GM12878 (cell line): ENCODE measurements at regions not wholly inside any gene's neighbourhood (a gene's known extent, or its start where the extent isn't known, plus 50 kb on each side); places are given as distances from the start of the nearest gene placed in this dataset.

Experiments used
- ATAC-seq: fragments of 200-7000 bp; cut with Tn5 transposase; 3 replicates; pipeline ENCODE4 v1.9.1; 2020; ENCODE audit warnings: mild to moderate bottlenecking, moderate library complexity
- BruUV-seq: library from RNA; stranded (reverse); fragments of 400-500 nt; replicated peaks from 2 replicates; lab custom pipeline; 2021; lab: Mats Ljungman, UMichigan
- CTCF ChIA-PET: fragments of 300-600 bp; sonication (Branson Sonifier 250); formaldehyde crosslinking; extraction: SDS; loops from one replicate; lab custom pipeline; 2021; ENCODE audit warnings: inconsistent platforms; lab: Yijun Ruan, JAX
- POLR2A ChIA-PET: fragments of 350-600 bp; formaldehyde crosslinking; extraction: SDS; loops from one replicate; lab custom pipeline; 2021; ENCODE audit warnings: inconsistent platforms; lab: Charles Lee
- RAD21 ChIA-PET: fragments of 300-600 bp; sonication (Branson Sonifier 250); formaldehyde crosslinking; loops from one replicate; lab custom pipeline; 2023; ENCODE audit warnings: antibody characterized with exemption; ENCODE audit not compliant: unreplicated experiment; lab: Charles Lee
- SMC1A ChIA-PET: fragments of 300-600 bp; sonication (Branson Sonifier 250); formaldehyde crosslinking; loops from one replicate; lab custom pipeline; 2023; ENCODE audit not compliant: unreplicated experiment, uncharacterized antibody; lab: Charles Lee
- DNase-seq: peaks from one replicate; pipeline ENCODE4 v3.0.0-alpha.2; 2011; ENCODE audit warnings: low read depth, low spot score
- FAIRE-seq: peaks from 3 replicates; lab custom pipeline; 2011; peaks lifted over from hg19 to GRCh38; lab: Jason Lieb, UNC
- H2AFZ ChIP-seq: 2 replicates; pipeline ENCODE4 v1.6.0; 2011; ENCODE audit warnings: low read depth, low read length, control low read depth; ENCODE audit not compliant: control insufficient read depth
- H3K27ac ChIP-seq: 2 replicates; pipeline ENCODE4 v1.5.1; 2011; ENCODE audit warnings: control low read depth; ENCODE audit not compliant: control insufficient read depth, insufficient read depth
- H3K27me3 ChIP-seq, 2 experiments: replicated peaks in 1 of 2; 2 replicates each; pipeline versions ENCODE4 v1.6.0 to v1.6.1; 2011; ENCODE audit warnings: low read length in 1 of 2; ENCODE audit not compliant: control insufficient read depth in 2 of 2, insufficient read depth in 2 of 2
- H3K36me3 ChIP-seq, 2 experiments: 2 replicates each; pipeline ENCODE4 v1.5.1; 2011; ENCODE audit warnings: low read length in 1 of 2; ENCODE audit not compliant: control insufficient read depth in 2 of 2, insufficient read depth in 2 of 2
- H3K4me1 ChIP-seq: 2 replicates; pipeline ENCODE4 v1.6.1; 2011; ENCODE audit warnings: mild to moderate bottlenecking, low read length, moderate library complexity, mixed read lengths; ENCODE audit not compliant: control insufficient read depth, insufficient read depth
- H3K4me2 ChIP-seq: 2 replicates; pipeline ENCODE4 v1.6.0; 2011; ENCODE audit warnings: control low read depth; ENCODE audit not compliant: control insufficient read depth, insufficient read depth
- H3K4me3 ChIP-seq: fragments of 200-600 bp; sonication (generic); 2 replicates; pipeline ENCODE4 v1.5.1; 2016
- H3K79me2 ChIP-seq: 2 replicates; pipeline ENCODE4 v1.6.0; 2011; ENCODE audit warnings: low read length; ENCODE audit not compliant: control insufficient read depth, insufficient read depth
- H3K9ac ChIP-seq: 2 replicates; pipeline ENCODE4 v1.8.0; 2011; ENCODE audit warnings: low read length, control low read depth, mixed read lengths; ENCODE audit not compliant: control insufficient read depth, insufficient read depth
- H3K9me3 ChIP-seq: replicated peaks from 3 replicates; pipeline ENCODE4 v1.5.1; 2011; ENCODE audit warnings: mild to moderate bottlenecking, low read length; ENCODE audit not compliant: control insufficient read depth, insufficient read depth
- H4K20me1 ChIP-seq: 2 replicates; pipeline ENCODE4 v1.6.0; 2011; ENCODE audit not compliant: control insufficient read depth, insufficient read depth
- ATF7 ChIP-seq: fragments of 450-650 bp; IDR thresholded peaks from 2 replicates; pipeline ENCODE4 v1.6.1; 2016; ENCODE audit warnings: low read depth, mild to moderate bottlenecking
- BCL11A ChIP-seq: IDR thresholded peaks from 2 replicates; pipeline ENCODE4 v1.6.1; 2011; ENCODE audit warnings: low read depth, low read length
- ETV6 ChIP-seq, 2 experiments: fragments of 450-650 bp in 1 of 2; IDR thresholded peaks in 1 of 2; conservative IDR thresholded peaks in 1 of 2; 2 replicates each; pipeline ENCODE4 v1.6.1; 2014; ENCODE audit warnings: antibody characterized with exemption in 1 of 2, borderline replicate concordance in 1 of 2, low read depth in 1 of 2, mild to moderate bottlenecking in 1 of 2, moderate library complexity in 1 of 2
- HDAC6 ChIP-seq: fragments of 200-600 bp; sonication (generic); IDR thresholded peaks from one replicate; pipeline ENCODE4 v1.8.0; 2017; ENCODE audit warnings: antibody characterized with exemption; ENCODE audit not compliant: unreplicated experiment
- JUNB ChIP-seq: IDR thresholded peaks from 2 replicates; pipeline ENCODE4 v1.6.1; 2016; ENCODE audit warnings: antibody characterized with exemption, mild to moderate bottlenecking
- JUND ChIP-seq: IDR thresholded peaks from 2 replicates; pipeline ENCODE4 v1.6.1; 2012; ENCODE audit warnings: low read depth, mild to moderate bottlenecking, low read length, improper control_type of control experiment, moderate library complexity
- MTA3 ChIP-seq: IDR thresholded peaks from 2 replicates; pipeline ENCODE4 v1.6.1; 2012; ENCODE audit warnings: low read length, inconsistent platforms, borderline replicate concordance
- NBN ChIP-seq: fragments of 450-650 bp; IDR thresholded peaks from 2 replicates; pipeline ENCODE4 v1.6.1; 2016
- NR2C2 ChIP-seq: IDR thresholded peaks from 2 replicates; pipeline ENCODE4 v1.6.1; 2011; ENCODE audit warnings: borderline replicate concordance, low read depth; ENCODE audit not compliant: control insufficient read depth, insufficient read length
- NR2F1 ChIP-seq: fragments of 450-650 bp; conservative IDR thresholded peaks from 2 replicates; pipeline ENCODE4 v1.6.1; 2017; ENCODE audit warnings: mild to moderate bottlenecking
- SREBF2 ChIP-seq: IDR thresholded peaks from 2 replicates; pipeline ENCODE4 v1.6.1; 2012; ENCODE audit warnings: mild to moderate bottlenecking, low read length
- STAT3 ChIP-seq: IDR thresholded peaks from 2 replicates; pipeline ENCODE4 v1.6.1; 2011; ENCODE audit warnings: low read depth, low read length, improper control_type of control experiment
- TCF7 ChIP-seq: IDR thresholded peaks from 2 replicates; pipeline ENCODE4 v1.6.1; 2014; ENCODE audit warnings: antibody characterized with exemption, borderline replicate concordance
- WGBS: methylation state at CpG from one replicate; pipeline ENCODE4 v1.1.6; 2016; ENCODE audit warnings: low lambda C conversion rate; ENCODE audit not compliant: insufficient replicate concordance, insufficient coverage; ENCODE audit errors: missing lambda C conversion rate; 5-methylcytosine and 5-hydroxymethylcytosine counted together
- in situ Hi-C: fragments of 300-500 bp; cut with MboI; formaldehyde crosslinking; loops from 9 replicates; pipeline ENCODE4 v1.14.3; 2018; ENCODE audit warnings: mixed read lengths
- intact Hi-C: fragments of 100-400 bp; cut with micrococcal nuclease; formaldehyde crosslinking; loops from one replicate; pipeline ENCODE4 v1.14.2; 2022; ENCODE audit not compliant: unreplicated experiment
- TF ChIP-seq, protein P1 (sequence below): IDR thresholded peaks from 2 replicates; pipeline ENCODE4 v1.6.1; 2012; ENCODE audit warnings: improper control_type of control experiment, low read depth, low read length; ENCODE audit not compliant: insufficient replicate concordance

- no TSS peak for BruUV-seq
- no peak overlapping the region for H3K4me2 ChIP-seq
- CTCF ChIA-PET, result no interaction called here
- DNase-seq, result no peak
- no peaks in the 10 kb centered on the region for H3K27me3 ChIP-seq
- H3K79me2 ChIP-seq, result no peaks in the 10 kb centered on the region
- no peak for ATAC-seq
- intact Hi-C loops, result no loop called here
- H2AFZ ChIP-seq, result no peak overlapping the region
- no peak for TF ChIP-seq MTA3
- no peak for TF ChIP-seq JUND
- TF ChIP-seq TCF7, result no peak
- TF ChIP-seq SREBF2, result no peak
- TF ChIP-seq NBN, result no peak
- no peak for TF ChIP-seq NR2F1
- TF ChIP-seq BCL11A, result no peak
- no peak for TF ChIP-seq ATF7
- no peak overlapping the region for H3K9ac ChIP-seq
- no peaks in the 10 kb centered on the region for H3K4me1 ChIP-seq
- FAIRE-seq, result no peak
- H4K20me1 ChIP-seq, result no peaks in the 10 kb centered on the region
- no peak overlapping the region for H3K27ac ChIP-seq
- no peaks in the 10 kb centered on the region for H3K36me3 ChIP-seq
- in situ Hi-C loops, result no loop called here
- RAD21 ChIA-PET, result no interaction called here
- 34% methylated on average over 2 of the region's 2 CpGs for WGBS
- SMC1A ChIA-PET, result no interaction called here
- POLR2A ChIA-PET, result no interaction called here
- no peak overlapping the region for H3K4me3 ChIP-seq
- H3K9me3 ChIP-seq, result no peaks in the 10 kb centered on the region
Measured at GRCh38 chr5:103623425-103623824, 60.8 kb upstream of the NUDT12 start.

- no peaks in the 10 kb centered on the region for H3K27me3 ChIP-seq
- FAIRE-seq (no peak), DNase-seq (no peak), ATAC-seq (no peak)
- no peak overlapping the region for H3K4me3 ChIP-seq
- H3K36me3 ChIP-seq, result no peaks in the 10 kb centered on the region
- H3K4me2 ChIP-seq, result no peak overlapping the region
- H4K20me1 ChIP-seq, result no peaks in the 10 kb centered on the region
- BruUV-seq, result no TSS peak
- POLR2A ChIA-PET, result no interaction called here
- no peaks in the 10 kb centered on the region for H3K4me1 ChIP-seq
- WGBS, result 90% methylated on average over 1 of the region's 1 CpG
- no peak overlapping the region for H2AFZ ChIP-seq
- RAD21 ChIA-PET, result no interaction called here
- H3K79me2 ChIP-seq, result no peaks in the 10 kb centered on the region
- intact Hi-C loops (no loop called here), in situ Hi-C loops (no loop called here)
- H3K9me3 ChIP-seq, result no peaks in the 10 kb centered on the region
- H3K9ac ChIP-seq, result no peak overlapping the region
- SMC1A ChIA-PET, result no interaction called here
- CTCF ChIA-PET, result interaction anchor here (1.5 kb wide), 1 partner anchor 14 kb away, joined by 3 read pairs; no protein-coding TSS in a partner anchor
- H3K27ac ChIP-seq, result no peak overlapping the region
- no peak for TF ChIP-seq NR2C2
- TF ChIP-seq HDAC6, result no peak
- TF ChIP-seq, protein P1, sequence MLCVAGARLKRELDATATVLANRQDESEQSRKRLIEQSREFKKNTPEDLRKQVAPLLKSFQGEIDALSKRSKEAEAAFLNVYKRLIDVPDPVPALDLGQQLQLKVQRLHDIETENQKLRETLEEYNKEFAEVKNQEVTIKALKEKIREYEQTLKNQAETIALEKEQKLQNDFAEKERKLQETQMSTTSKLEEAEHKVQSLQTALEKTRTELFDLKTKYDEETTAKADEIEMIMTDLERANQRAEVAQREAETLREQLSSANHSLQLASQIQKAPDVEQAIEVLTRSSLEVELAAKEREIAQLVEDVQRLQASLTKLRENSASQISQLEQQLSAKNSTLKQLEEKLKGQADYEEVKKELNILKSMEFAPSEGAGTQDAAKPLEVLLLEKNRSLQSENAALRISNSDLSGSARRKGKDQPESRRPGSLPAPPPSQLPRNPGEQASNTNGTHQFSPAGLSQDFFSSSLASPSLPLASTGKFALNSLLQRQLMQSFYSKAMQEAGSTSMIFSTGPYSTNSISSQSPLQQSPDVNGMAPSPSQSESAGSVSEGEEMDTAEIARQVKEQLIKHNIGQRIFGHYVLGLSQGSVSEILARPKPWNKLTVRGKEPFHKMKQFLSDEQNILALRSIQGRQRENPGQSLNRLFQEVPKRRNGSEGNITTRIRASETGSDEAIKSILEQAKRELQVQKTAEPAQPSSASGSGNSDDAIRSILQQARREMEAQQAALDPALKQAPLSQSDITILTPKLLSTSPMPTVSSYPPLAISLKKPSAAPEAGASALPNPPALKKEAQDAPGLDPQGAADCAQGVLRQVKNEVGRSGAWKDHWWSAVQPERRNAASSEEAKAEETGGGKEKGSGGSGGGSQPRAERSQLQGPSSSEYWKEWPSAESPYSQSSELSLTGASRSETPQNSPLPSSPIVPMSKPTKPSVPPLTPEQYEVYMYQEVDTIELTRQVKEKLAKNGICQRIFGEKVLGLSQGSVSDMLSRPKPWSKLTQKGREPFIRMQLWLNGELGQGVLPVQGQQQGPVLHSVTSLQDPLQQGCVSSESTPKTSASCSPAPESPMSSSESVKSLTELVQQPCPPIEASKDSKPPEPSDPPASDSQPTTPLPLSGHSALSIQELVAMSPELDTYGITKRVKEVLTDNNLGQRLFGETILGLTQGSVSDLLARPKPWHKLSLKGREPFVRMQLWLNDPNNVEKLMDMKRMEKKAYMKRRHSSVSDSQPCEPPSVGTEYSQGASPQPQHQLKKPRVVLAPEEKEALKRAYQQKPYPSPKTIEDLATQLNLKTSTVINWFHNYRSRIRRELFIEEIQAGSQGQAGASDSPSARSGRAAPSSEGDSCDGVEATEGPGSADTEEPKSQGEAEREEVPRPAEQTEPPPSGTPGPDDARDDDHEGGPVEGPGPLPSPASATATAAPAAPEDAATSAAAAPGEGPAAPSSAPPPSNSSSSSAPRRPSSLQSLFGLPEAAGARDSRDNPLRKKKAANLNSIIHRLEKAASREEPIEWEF, result no peak
- TF ChIP-seq STAT3, result no peak
- TF ChIP-seq ETV6 (conservative IDR thresholded peaks at IDR 0.05 in 1 of 2, IDR thresholded peaks at IDR 0.05 in 1 of 2; ENCODE audit: borderline replicate concordance in 1 of 2, low read depth in 1 of 2), result no peak
- TF ChIP-seq NBN, result no peak
- TF ChIP-seq JUNB, result no peak
Measured at GRCh38 chr5:103621548-103621930, 59.0 kb upstream of the NUDT12 start.
